Immature natural killer cell (primary cell): ENCODE measurements at regions not wholly inside any gene's neighbourhood (a gene's known extent, or its start where the extent isn't known, plus 50 kb on each side); places are given as distances from the start of the nearest gene placed in this dataset.

ENCODE experiments used
- DNase-seq, 3 donors: peaks; one replicate each; pipeline ENCODE4 v3.0.0; 2022; ENCODE audit warnings: mixed read lengths in 1 of 3
- H3K27ac Mint-ChIP-seq, 6 donors: one replicate each; pipeline ENCODE4 v1.8.0; 2020; ENCODE audit warnings: mixed read lengths in 6 of 6, mild to moderate bottlenecking in 5 of 6, inconsistent platforms in 4 of 6, moderate library complexity in 3 of 6
- H3K27me3 Mint-ChIP-seq, 3 donors: one replicate each; pipeline ENCODE4 v1.8.0; 2020 to 2021; ENCODE audit warnings: low read depth in 3 of 3, mild to moderate bottlenecking in 3 of 3, mixed read lengths in 3 of 3, moderate library complexity in 3 of 3, inconsistent platforms in 1 of 3
- H3K36me3 Mint-ChIP-seq, 3 donors: one replicate each; pipeline ENCODE4 v1.8.0; 2020; ENCODE audit warnings: mixed read lengths in 3 of 3, inconsistent platforms in 2 of 3, mild to moderate bottlenecking in 2 of 3
- H3K4me1 Mint-ChIP-seq, 2 donors: one replicate each; pipeline ENCODE4 v1.8.0; 2020; ENCODE audit warnings: inconsistent platforms in 2 of 2, mild to moderate bottlenecking in 2 of 2, mixed read lengths in 2 of 2, moderate library complexity in 1 of 2
- H3K4me3 Mint-ChIP-seq, 5 donors: one replicate each; pipeline ENCODE4 v1.8.0; 2020; ENCODE audit warnings: mild to moderate bottlenecking in 5 of 5, mixed read lengths in 5 of 5, inconsistent platforms in 3 of 5, moderate library complexity in 3 of 5
- H3K9me3 Mint-ChIP-seq, 6 donors: one replicate each; pipeline ENCODE4 v1.8.0; 2020; ENCODE audit warnings: mild to moderate bottlenecking in 6 of 6, mixed read lengths in 6 of 6, inconsistent platforms in 4 of 6, moderate library complexity in 3 of 6

- peaks cover 10 to 37% (median 17%) of the 10 kb centered on the region in 6 donors for H3K9me3 Mint-ChIP-seq
- no peaks in the 10 kb centered on the region for H3K4me1 Mint-ChIP-seq
- H3K4me3 Mint-ChIP-seq, result no peak overlapping the region
- no peak for DNase-seq
- H3K36me3 Mint-ChIP-seq, result no peaks in the 10 kb centered on the region
- peaks cover 0 to 5% (median 0%) of the 10 kb centered on the region in 3 donors for H3K27me3 Mint-ChIP-seq
- H3K27ac Mint-ChIP-seq, result no peak overlapping the region
Measured at GRCh38 chr13:61024046-61024445, 391.6 kb downstream of the PCDH20 start.

- Mint-ChIP-seq H3K36me3 (no peaks in the 10 kb centered on the region), H3K4me3 (no peak overlapping the region), H3K27me3 (peaks cover 0 to 5% (median 2%) of the 10 kb centered on the region in 3 donors), H3K9me3 (peaks cover 12 to 34% (median 20%) of the 10 kb centered on the region in 6 donors), H3K27ac (no peak overlapping the region), H3K4me1 (no peaks in the 10 kb centered on the region)
- DNase-seq, result no peak
Measured at GRCh38 chr13:61021838-61022237, 393.8 kb downstream of the PCDH20 start.

GRCh38 chr13:61013796-61014195, 401.9 kb downstream of the PCDH20 start:
- no peaks in the 10 kb centered on the region for H3K4me1 Mint-ChIP-seq
- H3K27me3 Mint-ChIP-seq, result peaks cover 0 to 3% (median 2%) of the 10 kb centered on the region in 3 donors
- H3K27ac Mint-ChIP-seq, result no peak overlapping the region
- no peak overlapping the region for H3K4me3 Mint-ChIP-seq
- DNase-seq, result no peak
- H3K9me3 Mint-ChIP-seq, result peaks cover 14 to 34% (median 30%) of the 10 kb centered on the region in 6 donors
- H3K36me3 Mint-ChIP-seq, result no peaks in the 10 kb centered on the region

- Mint-ChIP-seq H3K27ac (no peak overlapping the region), H3K9me3 (peaks cover 29 to 55% (median 47%) of the 10 kb centered on the region in 6 donors), H3K27me3 (peaks cover 0 to 3% (median 1%) of the 10 kb centered on the region in 3 donors), H3K4me3 (no peak overlapping the region), H3K4me1 (no peaks in the 10 kb centered on the region), H3K36me3 (peaks cover 0 to 8% (median 0%) of the 10 kb centered on the region in 3 donors)
- no peak for DNase-seq
Measured at GRCh38 chr13:61010358-61010757, 405.3 kb downstream of the PCDH20 start.

- Mint-ChIP-seq H3K4me1 (no peaks in the 10 kb centered on the region), H3K27me3 (peaks cover 1 to 3% (median 2%) of the 10 kb centered on the region in 3 donors), H3K36me3 (peaks cover 0 to 8% (median 4%) of the 10 kb centered on the region in 3 donors), H3K4me3 (no peak overlapping the region), H3K9me3 (peaks cover 35 to 73% (median 49%) of the 10 kb centered on the region in 6 donors), H3K27ac (no peak overlapping the region)
- no peak for DNase-seq
Measured at GRCh38 chr13:61002686-61003085, 413.0 kb downstream of the PCDH20 start.

- peaks cover 0 to 19% (median 10%) of the 10 kb centered on the region in 6 donors for H3K9me3 Mint-ChIP-seq
- no peak for DNase-seq
- no peak overlapping the region for H3K27ac Mint-ChIP-seq
- no peak overlapping the region for H3K4me3 Mint-ChIP-seq
- H3K36me3 Mint-ChIP-seq, result no peaks in the 10 kb centered on the region
- no peaks in the 10 kb centered on the region for H3K4me1 Mint-ChIP-seq
- peaks cover 0 to 2% (median 0%) of the 10 kb centered on the region in 3 donors for H3K27me3 Mint-ChIP-seq
Measured at GRCh38 chr13:60990032-60990733, 425.5 kb downstream of the PCDH20 start.

- Mint-ChIP-seq H3K27ac (no peak overlapping the region), H3K27me3 (peaks cover 0 to 2% (median 0%) of the 10 kb centered on the region in 3 donors), H3K9me3 (peaks cover 0 to 37% (median 16%) of the 10 kb centered on the region in 6 donors), H3K4me3 (no peak overlapping the region), H3K4me1 (no peaks in the 10 kb centered on the region), H3K36me3 (no peaks in the 10 kb centered on the region)
- DNase-seq, result no peak
Measured at GRCh38 chr13:60986301-60986700, 429.3 kb downstream of the PCDH20 start.

GRCh38 chr13:60981407-60981806, 434.2 kb downstream of the PCDH20 start:
- H3K9me3 Mint-ChIP-seq, result peaks cover 6 to 37% (median 19%) of the 10 kb centered on the region in 6 donors
- peaks cover 0 to 3% (median 0%) of the 10 kb centered on the region in 3 donors for H3K36me3 Mint-ChIP-seq
- H3K27me3 Mint-ChIP-seq, result peaks cover 0 to 2% (median 0%) of the 10 kb centered on the region in 3 donors
- no peaks in the 10 kb centered on the region for H3K4me1 Mint-ChIP-seq
- no peak for DNase-seq
- H3K27ac Mint-ChIP-seq, result no peak overlapping the region
- H3K4me3 Mint-ChIP-seq, result no peak overlapping the region

- H3K27me3 Mint-ChIP-seq, result no peaks in the 10 kb centered on the region
- H3K4me3 Mint-ChIP-seq, result no peak overlapping the region
- H3K9me3 Mint-ChIP-seq, result peaks cover 9 to 35% (median 19%) of the 10 kb centered on the region in 6 donors
- H3K4me1 Mint-ChIP-seq, result no peaks in the 10 kb centered on the region
- peaks cover 0 to 3% (median 0%) of the 10 kb centered on the region in 3 donors for H3K36me3 Mint-ChIP-seq
- no peak for DNase-seq
- no peak overlapping the region for H3K27ac Mint-ChIP-seq
Measured at GRCh38 chr13:60976367-60976766, 439.3 kb downstream of the PCDH20 start.

- no peak for DNase-seq
- Mint-ChIP-seq H3K27ac (no peak overlapping the region), H3K9me3 (peaks cover 10 to 46% (median 24%) of the 10 kb centered on the region in 6 donors), H3K4me3 (no peak overlapping the region), H3K27me3 (no peaks in the 10 kb centered on the region), H3K36me3 (peaks cover 0 to 7% (median 0%) of the 10 kb centered on the region in 3 donors), H3K4me1 (no peaks in the 10 kb centered on the region)
Measured at GRCh38 chr13:60974296-60974695, 441.4 kb downstream of the PCDH20 start.

GRCh38 chr13:60973529-60973928, 442.1 kb downstream of the PCDH20 start:
- Mint-ChIP-seq H3K36me3 (peaks cover 0 to 7% (median 0%) of the 10 kb centered on the region in 3 donors), H3K4me3 (no peak overlapping the region), H3K4me1 (no peaks in the 10 kb centered on the region), H3K27ac (no peak overlapping the region), H3K9me3 (peaks cover 12 to 46% (median 24%) of the 10 kb centered on the region in 6 donors), H3K27me3 (no peaks in the 10 kb centered on the region)
- no peak for DNase-seq

- H3K27me3 Mint-ChIP-seq, result no peaks in the 10 kb centered on the region
- no peak overlapping the region for H3K27ac Mint-ChIP-seq
- H3K4me3 Mint-ChIP-seq, result no peak overlapping the region
- H3K4me1 Mint-ChIP-seq, result no peaks in the 10 kb centered on the region
- H3K36me3 Mint-ChIP-seq, result peaks cover 0 to 4% (median 0%) of the 10 kb centered on the region in 3 donors
- DNase-seq, result no peak
- H3K9me3 Mint-ChIP-seq, result peaks cover 9 to 48% (median 22%) of the 10 kb centered on the region in 6 donors
Measured at GRCh38 chr13:60970736-60971135, 444.9 kb downstream of the PCDH20 start.

- Mint-ChIP-seq H3K4me1 (no peaks in the 10 kb centered on the region), H3K36me3 (peaks cover 0 to 5% (median 0%) of the 10 kb centered on the region in 3 donors), H3K27me3 (no peaks in the 10 kb centered on the region), H3K27ac (no peak overlapping the region), H3K4me3 (no peak overlapping the region), H3K9me3 (peaks cover 5 to 42% (median 15%) of the 10 kb centered on the region in 6 donors)
- DNase-seq, result no peak
Measured at GRCh38 chr13:60969656-60970055, 446.0 kb downstream of the PCDH20 start.

GRCh38 chr13:60959427-60959826, 456.2 kb downstream of the PCDH20 start:
- Mint-ChIP-seq H3K27me3 (peaks cover 0 to 1% (median 0%) of the 10 kb centered on the region in 3 donors), H3K9me3 (peaks cover 0 to 26% (median 11%) of the 10 kb centered on the region in 6 donors), H3K4me1 (no peaks in the 10 kb centered on the region), H3K36me3 (no peaks in the 10 kb centered on the region), H3K4me3 (no peak overlapping the region), H3K27ac (no peak overlapping the region)
- no peak for DNase-seq
